DMS79 (cell line): ENCODE measurements at regions not wholly inside any gene's neighbourhood (a gene's known extent, or its start where the extent isn't known, plus 50 kb on each side); places are given as distances from the start of the nearest gene placed in this dataset.

Experiments used
- DNase-seq: peaks from one replicate; lab custom pipeline; 2025; lab: John Stamatoyannopoulos, UW

DNA sequence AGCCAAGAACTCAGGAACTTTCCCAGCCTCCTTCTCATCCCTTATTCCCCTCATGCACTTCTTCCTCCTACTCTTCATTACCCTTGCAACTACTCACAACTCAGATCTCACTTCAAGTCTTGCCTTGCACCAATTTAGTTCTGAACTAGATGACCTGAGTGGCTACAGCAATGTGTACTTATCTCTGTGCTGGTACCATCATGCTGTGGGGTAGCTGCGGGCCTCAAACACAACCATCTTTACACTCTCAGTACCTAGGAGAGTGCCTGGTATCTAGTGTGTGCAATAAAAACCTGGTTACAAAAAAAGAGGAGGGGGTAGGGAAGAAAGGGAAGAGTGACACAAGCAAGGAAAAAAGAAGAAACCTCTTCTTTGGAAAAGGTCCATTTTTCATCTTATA is 219.0 kb downstream of the SPTSSA start:
- DNase-seq = no peak

DNA sequence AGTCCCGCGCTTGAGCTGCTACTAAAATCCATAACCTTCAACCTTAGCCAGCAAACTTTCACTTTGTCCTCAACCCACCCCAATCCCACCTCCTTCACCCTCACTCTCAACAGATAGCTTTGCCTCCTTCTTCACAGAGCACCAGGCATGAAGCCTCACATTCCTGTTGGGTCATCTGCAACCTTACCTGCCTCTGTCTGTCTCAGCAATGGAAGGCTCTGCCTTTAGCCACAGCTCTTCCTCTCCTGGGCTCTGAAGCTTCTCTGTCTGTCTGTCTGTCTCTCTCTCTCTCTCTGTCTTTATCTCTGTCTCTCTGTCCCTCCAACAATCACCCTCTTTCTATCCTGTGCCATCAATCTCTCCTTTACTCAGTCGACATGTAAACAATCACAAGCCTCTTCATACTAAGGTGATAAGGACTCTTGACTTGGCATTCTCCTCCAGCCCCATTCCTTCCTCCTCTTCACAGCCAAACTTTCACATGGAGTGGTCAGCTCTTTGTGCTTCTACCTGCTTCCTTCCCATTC is 220.8 kb downstream of the SPTSSA start:
- no peak for DNase-seq

DNA sequence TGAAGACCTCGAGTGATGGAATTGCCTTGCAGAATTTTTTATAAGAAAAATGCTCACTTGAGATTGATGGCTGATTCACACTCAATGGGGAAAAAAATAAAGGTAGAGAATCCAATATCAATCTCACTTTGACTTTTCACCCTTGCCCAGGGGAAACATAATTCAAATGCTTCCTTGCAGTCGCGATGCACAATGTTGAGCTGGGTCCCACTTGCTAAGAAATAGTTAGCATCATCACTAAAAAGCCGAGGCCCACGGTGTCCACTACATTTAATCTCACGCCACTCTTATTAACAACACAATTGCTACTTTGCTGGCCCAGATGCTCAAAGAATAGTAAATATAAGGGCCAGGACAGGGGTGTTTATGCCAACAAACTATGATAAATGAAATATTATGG is 223.4 kb downstream of the SPTSSA start:
- no peak for DNase-seq

DNA sequence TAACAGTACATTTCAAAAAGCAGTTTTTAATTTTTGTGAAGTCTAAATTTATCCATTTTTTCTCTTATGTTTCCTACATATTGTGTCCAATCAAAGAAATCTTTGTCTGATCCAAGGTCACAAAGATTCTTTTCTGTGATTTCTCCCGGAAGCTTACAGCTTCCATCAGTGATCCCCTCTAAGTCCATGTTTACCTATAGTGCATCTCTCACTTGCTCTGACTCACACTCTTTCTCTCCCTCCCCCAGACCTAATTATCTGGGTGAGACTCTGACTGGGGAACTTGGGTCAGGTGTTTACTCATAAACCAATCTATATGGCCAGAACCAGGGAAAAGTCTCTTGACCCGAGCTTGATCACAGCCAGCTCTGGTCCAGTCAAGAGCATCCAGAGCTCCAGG is 224.4 kb downstream of the SPTSSA start:
- DNase-seq = no peak

DNA sequence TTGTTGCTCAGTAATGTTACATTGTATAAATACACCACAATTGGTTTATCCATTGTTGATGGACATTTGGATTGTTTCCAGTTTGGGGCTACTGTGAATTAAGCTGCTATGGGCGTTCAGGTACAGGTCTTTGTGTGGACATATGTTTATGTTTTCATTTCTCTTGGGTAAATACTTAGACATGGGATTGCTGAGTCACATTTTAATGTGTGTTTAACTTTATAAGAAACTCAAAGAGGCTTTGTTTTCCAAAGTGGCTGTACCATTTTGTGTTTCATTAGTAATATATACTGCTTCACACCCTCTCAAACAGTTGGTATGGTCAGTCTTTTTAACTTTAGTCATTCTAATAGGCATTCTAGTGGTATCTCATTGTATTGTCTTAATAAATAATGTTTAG is 225.0 kb downstream of the SPTSSA start:
- no peak for DNase-seq

DNA sequence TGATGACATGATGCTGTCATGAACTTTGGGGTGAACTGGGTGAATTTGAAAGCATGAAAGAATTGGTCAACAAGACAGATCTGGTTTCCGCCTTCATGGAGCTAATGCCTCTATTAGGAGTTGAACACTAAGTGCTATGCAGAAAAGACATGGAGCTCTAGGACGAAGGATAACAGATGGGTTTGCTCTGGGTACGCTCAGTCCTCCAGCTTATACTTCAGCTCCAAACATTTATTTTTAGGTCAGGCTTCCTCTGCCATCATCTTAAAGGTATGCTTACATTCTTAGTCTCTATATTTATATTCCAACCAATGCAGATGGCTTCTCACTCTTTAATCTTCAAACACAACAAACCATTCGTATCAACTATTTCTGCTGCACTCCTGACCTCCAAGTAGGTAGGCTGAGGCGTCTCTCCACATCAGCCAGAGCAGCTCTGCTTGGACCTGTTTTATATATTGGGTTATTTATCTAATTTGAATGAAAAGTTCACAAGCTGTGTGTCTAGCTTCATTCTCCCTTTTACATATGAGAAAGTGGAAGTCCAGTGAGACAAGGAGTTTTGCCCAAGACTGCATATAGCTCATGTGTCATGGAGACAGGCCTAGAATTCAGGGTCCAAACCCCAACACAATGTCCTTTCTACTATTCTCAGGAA is 226.3 kb downstream of the SPTSSA start:
- DNase-seq = no peak

DNA sequence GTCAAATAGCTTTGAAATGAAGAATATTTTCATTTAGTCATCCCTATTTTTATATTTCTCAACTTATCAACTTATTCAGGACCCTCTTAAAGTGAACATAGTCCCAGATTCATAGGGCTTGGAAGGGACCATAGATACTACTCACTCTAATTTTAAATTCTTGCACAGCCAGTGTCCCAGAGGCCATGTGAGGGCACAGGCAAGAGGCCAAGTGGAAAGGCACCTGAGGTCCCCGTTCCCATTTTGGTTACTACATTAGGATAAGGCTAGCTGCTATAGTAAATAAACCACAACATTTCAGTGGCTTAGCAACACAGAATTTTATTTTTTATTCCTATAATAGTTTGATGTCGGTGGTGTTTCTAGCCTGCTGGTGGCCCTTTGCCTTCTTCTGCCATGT is 227.8 kb downstream of the SPTSSA start:
- DNase-seq = no peak

DNA sequence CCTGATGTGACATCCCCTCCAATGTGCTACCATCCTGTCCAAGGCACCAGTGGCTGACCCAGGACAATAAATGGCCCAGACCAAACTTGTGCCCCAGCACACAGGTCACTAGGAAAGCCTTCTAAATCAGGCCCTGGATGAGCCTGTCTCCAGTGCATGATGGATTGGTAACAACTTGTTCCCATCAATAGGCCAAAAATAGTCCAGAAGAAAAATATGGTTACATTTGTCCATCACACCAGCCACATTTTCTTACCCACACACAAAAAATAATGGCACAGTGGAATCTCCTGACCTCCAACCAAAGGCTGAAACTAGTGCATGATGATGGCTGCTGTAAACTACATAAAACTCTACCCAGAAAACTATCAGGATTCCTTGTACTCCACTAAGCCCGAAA is 228.4 kb downstream of the SPTSSA start:
- DNase-seq = no peak

DNA sequence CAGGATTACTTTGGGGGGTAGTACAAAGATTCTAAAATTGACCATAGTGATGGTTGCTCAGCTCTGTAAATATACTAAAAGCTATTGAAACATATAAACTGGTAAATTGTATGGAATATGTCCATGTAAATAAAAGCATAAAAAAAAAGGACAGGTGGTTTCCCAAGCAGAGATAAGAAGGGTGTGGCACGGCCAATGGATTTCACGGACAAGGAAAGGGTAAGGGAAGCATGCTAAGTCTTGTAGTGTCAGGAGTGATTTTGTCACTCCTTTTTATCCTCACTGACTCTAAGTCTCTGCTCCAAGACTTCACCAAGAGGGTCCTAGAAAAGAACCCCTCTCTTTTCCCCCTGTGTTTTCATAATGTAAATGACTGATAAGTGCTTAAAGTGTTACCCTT is 229.2 kb downstream of the SPTSSA start:
- DNase-seq = no peak

DNA sequence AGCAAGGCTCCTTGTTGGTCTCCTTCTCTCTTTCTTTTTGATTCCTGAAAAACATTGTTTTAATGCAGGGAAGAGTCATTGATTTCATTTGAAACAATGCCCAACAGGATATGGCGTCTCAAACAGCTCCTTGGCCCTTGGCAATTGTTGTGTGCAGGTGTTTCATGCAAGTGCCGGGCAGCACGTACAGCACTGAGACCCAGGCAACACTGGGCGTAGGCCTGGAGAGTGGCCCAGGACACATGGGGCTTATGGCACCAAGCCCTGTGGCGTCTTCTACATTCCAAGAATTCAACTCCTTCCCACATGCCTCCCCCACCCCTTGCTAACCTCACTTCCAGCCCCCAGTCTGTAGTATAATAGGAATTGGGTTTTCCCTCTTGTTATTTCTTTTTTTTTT is 230.4 kb downstream of the SPTSSA start:
- DNase-seq = no peak

DNA sequence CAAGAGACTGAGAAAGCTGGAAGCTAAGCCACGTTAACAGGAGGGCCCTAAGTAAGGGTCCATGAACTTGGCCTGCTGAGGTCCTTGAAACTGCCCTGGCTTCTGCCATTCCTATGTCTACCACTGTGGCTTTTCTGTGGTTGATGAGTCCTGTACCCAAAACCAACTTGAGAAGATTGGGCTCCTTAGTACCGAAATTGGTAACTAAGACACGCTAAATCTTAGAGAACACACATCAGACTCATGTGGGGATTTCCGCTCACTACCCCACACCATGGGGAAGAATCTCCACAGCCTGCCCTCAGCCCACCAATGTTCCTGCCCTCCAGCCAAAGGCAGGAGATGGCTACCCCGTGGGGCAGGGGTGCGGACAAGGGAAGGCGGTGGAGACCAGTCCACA is 232.9 kb downstream of the SPTSSA start:
- DNase-seq = no peak

DNA sequence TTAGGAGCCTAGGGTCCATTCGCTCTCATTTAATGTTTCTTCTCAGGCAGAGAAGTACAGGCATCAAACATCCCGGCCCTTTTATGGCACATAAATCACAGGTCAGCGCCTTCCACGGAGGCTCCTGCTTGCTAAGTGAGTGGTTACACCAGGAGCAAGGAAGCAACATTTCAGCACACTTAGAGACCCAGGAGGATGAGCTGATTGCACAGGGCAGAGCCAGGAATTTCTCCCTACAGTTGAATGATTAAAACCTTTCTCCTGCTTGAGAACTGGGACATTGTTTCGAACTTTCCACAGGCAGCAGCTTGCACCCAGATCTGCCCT is 233.4 kb downstream of the SPTSSA start:
- no peak for DNase-seq

DNA sequence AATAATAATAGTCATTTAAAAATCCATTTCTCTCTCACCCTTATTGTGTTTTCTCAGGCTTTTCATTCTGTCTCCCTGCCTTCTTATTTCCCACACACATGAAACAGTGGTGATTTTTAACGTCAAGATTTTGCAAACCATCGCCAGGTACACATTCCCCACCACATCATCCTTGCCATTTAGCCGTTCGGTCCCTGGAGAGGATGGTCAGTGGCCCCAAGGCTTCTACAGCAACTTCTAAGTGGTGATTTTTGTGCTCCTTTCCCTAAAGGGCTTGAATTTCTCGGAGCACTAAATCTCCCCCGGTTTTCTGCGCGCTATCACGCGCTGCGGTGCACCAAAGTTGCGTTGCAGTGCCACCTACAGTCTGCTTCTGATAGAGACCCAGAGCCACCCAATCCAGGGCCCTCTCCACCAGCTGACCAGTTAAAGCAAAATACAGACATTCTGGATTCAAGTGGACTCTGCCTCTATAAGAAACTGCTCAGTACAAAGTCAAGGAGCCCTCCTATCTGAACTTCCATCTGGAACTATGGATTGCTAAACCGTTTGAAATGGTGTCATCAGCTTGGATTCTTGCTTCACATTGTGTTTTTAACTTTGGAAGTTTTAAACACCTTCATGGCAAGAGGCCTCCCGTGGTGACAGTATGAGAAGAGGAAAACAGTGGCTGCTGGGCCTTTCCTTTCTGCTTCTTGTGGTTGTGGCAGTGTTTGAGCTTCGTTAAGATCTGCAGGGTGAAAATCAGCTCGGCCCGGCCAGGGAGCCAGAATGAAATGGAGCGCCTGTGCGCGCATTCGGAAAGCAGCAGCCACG is 234.0 kb downstream of the SPTSSA start:
- DNase-seq = peak; percentile 44

DNA sequence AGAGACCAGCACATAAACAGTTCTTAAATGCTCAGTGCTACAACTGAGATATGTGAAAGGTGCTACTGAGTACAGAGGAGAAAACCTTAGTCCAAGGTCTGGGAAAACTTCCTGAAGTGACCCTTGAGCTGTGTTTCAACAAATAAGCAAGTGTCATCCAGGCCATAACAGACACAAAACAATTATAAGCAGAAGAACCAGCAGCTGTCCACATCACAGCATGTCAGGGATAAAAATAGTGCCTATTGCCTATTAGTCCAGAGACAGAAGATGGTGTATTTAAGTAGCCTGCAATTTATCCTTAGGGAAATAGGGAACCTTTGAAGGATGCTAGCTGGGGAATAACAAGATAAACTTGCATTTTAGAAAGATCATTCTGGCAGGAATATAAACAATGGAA is 237.8 kb downstream of the SPTSSA start:
- DNase-seq = no peak

DNA sequence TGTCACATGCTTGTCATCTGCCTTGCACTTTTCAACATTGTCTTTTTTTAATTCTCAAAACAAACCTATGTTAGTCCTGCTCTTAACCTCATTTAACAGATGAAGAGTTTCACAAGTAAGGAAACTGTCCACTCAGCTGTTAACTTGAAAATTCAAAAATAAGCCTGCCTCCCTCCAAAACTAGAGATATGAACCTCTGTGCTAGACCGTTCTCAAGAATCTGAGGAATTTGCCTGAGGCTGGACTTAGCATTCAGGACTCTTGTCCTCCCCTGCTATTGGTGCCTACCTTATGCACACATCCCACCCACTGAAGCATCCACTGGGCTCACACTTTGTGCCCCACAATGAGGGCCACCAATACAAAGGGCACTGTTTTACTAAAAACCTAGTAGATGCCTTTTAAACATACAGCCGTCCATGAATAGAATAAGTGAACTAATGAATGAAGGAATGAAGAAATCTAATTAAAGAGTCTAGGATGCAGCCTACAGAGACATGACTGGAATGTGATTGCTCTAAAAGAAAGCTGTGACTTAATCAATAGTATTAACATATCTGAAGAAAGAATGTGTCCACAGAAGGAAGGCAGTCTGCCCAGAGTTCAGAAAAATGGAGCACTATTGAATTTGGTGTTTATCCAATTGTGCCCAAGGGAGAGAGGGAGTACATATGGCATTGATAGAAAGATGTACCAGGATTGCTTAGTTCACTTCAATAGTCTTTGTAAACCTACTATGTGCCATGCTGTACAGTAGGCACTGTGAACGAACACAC is 238.5 kb downstream of the SPTSSA start:
- DNase-seq = no peak

DNA sequence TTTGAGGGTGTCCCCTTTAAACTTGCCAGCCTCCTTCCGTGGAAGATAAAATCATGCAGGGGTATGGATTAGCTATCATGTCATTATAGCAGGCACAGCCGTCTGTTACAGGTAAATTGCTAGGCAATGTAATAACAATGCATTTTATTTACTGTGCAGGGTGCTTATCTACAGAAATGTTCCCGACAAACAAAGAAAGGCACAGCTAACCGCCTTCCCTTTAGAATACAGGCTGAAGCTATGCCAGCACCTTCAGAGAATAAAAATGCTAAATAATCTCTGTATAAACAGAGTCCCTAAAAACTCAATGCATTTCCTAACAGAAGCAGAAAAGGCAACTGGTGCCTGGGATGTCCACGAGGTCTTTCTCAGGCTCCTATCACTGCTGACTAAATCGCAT is 239.2 kb downstream of the SPTSSA start:
- DNase-seq = no peak

DNA sequence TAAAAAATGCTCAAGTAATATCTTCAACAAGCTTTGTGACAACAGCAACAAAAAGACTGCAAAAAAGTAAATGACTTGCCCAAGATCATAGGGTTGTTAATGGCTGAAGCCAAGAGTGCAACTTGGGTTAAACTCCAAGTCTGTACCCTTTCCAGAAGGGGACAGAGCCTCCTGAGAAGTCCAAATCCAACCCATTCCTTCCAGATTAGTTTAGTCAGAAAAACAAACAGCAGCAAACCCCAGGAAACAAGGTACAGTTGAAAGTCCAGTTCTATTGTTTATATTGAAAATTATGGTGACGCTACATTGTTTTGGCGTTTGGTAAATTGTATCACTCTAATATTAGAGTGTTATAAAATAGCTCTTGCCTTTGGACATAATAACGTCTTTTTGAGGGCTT is 239.9 kb downstream of the SPTSSA start:
- no peak for DNase-seq

DNA sequence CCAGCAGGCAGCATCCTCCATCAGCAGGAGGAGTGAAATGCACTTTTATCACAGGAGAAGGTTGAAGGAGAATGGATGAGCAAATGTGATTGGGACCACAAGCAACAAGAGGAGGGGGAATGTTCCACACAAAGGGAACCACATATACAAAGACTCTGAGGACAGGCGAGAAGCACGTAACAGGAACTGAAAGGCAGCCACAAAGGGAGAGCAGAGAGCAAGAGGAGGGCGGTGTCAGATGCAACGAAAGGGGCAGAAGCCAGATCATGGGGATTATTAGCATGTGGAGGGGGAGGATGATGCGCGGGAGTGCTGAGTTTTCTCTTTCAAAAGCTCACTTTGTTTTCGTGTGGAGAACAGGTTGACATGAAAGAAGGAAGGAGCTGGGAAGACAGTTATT is 241.1 kb downstream of the SPTSSA start:
- no peak for DNase-seq

DNA sequence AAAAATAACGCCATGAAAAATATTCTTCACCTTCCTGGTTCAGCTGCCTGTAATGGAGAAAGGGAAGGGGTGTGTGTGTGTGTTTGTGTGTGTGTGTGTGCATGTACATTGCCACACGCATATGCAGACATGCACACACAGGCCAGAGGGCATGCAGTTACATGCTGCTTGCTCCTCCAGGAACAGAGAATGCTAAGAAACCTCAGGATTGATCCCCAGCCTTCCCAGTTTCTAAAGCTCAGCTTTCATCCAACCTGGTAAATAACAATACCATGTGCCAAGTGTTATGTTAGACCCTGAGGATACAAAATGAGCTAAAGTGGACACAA is 241.7 kb downstream of the SPTSSA start:
- DNase-seq = no peak

DNA sequence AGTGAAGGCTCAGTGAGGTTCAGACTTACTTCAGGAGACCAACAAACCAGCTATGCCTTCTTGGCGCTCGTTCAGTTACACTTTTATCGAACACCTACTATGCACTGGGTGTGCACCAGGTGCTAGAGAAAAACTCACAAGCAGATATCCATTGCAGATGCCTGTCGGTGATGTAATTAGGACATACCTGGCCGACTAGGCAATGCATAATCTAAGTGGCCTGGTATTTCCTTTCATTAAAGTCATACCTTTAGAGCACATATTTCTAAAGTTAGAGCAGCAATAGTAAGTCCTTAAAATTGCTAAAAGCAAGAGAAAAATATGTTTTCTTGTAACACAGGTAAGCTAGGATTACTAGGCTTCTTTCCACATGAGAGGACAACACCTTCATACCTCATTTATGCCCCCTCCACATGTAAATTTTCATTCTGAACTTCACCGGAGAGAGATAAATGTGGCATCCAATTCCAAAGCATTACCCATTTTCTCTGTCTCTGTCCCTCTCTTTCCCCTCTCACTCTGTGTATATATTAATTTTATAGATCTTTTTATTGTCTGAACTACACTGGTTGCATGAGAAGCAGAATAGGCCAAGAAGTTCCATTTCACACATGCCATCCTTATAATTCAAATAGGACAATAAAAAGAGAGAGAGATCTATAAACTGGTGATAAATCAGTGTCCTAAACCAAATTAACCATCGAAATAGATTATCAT is 242.2 kb downstream of the SPTSSA start:
- DNase-seq = no peak

DNA sequence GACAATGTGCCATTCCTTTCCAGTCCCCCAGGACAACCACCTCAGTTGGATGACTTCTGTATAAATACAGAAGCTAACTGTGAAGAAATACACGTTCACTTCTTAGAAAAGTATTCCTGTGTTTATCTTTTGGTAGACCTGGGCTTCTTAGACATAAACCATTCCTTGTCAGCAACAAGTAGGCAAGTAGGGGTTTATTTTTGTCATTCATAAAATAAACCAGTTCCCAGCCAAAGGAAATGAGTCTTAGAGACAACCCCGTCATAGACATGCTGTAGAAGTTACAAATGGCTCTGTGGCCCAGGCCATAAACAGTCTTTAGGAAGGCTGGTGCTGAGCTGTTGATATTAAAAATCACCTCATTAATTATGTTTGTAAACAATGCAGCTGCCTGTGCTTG is 243.2 kb downstream of the SPTSSA start:
- DNase-seq = no peak

DNA sequence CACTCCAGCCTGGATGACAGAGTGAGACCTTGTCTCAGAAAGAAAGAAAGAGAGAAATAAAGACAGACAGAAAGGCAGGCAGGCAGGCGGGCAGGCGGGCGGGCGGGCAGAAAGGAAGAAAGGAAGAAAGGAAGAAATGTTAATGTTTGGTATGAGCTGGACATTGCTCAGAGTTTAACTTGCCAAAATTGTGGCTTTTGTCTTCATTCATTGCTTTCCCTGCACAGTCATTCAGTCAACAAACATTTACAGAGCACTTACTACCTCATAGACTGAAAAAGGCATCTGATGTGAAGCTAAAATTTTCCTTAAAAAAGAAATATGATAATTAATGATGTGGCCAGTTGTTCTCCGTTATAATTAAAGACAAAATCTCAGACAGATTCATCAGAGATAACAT is 247.1 kb downstream of the SPTSSA start:
- DNase-seq = no peak

DNA sequence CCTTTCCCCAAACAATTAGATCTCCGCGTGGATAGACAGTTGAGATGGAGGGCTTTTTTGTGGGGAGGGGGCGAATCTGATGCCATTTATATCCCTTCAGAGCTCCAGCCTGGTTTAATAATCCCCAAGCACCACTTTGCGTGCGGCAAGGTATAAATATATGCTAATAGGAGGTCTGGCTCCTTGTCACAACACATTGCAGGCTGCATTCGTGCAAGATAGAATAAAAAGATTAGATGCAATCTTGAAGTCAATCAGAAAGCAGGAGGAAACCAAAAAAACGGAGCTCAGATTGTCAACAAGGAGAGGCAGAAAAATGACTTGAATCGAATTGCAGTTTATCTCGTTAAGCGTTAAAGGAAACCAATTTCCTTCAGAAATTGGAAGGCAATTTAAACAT is 248.7 kb downstream of the SPTSSA start:
- DNase-seq = no peak
